H54 (cell line): ENCODE measurements at regions not wholly inside any gene's neighbourhood (a gene's known extent, or its start where the extent isn't known, plus 50 kb on each side); places are given as distances from the start of the nearest gene placed in this dataset.

Source experiments
- DNase-seq: peaks from one replicate; pipeline ENCODE4 v3.0.0; 2011; ENCODE audit warnings: low spot score, mixed read lengths; ENCODE audit not compliant: insufficient read length
- FAIRE-seq: peaks from 3 replicates; lab custom pipeline; 2011; peaks lifted over from hg19 to GRCh38; lab: Jason Lieb, UNC
- POLR2A ChIP-seq: IDR thresholded peaks from 2 replicates; pipeline ENCODE4 v1.6.1; 2011; ENCODE audit warnings: low read depth, mild to moderate bottlenecking, low read length

DNA sequence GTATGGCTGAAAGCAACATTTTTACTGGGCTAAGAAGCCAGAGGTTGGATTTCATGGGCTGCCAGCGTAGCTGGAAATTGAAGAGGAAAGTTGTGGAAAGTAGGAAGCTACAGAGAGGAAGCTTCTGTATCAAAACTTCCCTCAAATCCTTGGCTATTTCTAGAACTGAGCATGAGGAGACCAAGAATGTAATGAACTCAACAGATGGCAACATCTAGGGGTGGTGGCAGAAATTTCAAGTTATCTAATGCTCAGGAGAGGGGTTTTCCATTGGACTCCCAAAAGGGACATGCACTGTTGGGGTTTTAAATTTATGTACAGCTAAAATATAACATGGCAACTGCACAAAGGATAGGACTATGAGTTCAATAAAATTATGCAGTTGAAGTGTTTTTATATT is 151.3 kb downstream of the DHRS2 start:
- no peak for TF ChIP-seq POLR2A
- FAIRE-seq: no peak
- DNase-seq: no peak

DNA sequence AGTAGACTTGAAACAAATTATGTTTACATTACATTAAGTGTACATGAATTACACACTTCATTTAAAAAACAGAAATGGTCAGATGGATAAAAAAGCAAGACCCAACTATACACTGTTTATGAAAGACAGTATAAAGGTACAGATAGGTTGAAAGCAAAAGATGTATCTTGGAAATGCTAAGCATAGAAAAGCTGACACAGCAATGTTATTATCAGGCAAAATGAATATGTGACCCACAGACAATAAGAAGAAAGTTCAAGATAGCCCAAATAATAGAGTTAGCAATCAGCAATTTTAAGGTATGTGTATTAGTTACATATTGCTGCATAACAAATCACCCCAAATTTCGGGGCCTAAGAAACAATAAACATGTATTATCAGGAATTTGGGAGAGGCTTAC is 153.5 kb downstream of the DHRS2 start:
- FAIRE-seq: no peak
- DNase-seq: no peak
- no peak for TF ChIP-seq POLR2A

- no peak for DNase-seq
- FAIRE-seq: no peak
- no peak for TF ChIP-seq POLR2A
These were observed 157.4 kb downstream of the DHRS2 start for GRCh38 chr14:23793532-23793931.

DNA sequence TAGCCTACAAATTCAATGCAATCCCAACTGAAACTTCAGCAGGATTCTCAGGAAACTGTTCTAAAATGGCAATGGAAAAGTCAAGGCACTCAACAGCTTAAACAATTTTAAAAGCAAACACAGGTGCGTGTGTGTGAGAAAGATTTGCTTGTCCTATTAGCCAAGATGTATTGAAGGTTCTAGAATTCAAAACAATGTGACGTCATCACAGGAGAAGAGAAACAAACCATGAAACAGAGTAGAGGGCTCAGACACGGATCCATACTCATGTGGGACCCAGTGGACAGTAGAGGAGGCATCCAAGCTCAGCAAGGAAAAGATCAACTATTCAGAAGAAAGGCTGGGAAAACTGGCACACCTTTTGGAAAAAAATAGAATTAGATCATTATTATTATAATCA is 152.8 kb upstream of the DHRS4 start:
- DNase-seq (no peak), FAIRE-seq (no peak)
- TF ChIP-seq POLR2A: no peak

- TF ChIP-seq POLR2A: no peak
- no peak for DNase-seq
- no peak for FAIRE-seq
These were observed 151.8 kb upstream of the DHRS4 start for GRCh38 chr14:23801766-23802165.

DNA sequence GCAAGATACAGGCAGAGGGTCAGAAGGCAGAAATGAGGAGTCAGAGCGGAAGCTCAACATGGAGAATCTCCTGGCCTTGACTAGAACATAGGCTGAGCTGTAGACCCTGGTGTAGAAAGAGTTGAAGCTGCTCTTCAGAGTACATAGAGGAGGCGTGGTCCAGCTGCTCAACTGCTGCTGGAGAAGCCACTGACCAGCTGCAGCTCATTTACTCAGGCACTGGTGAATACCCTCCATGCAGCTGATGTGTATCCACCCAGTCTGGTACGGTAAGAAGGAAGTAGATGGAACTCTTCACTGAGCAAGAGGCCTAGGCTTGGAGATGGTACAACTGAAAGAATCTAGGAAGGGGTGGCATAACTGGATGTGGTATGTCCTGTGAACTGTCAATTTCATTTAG is 148.8 kb upstream of the DHRS4 start:
- FAIRE-seq: no peak
- no peak for TF ChIP-seq POLR2A
- DNase-seq: no peak

- no peak for FAIRE-seq
- no peak for TF ChIP-seq POLR2A
- no peak for DNase-seq
These were observed 147.8 kb upstream of the DHRS4 start for GRCh38 chr14:23805761-23806160.

DNA sequence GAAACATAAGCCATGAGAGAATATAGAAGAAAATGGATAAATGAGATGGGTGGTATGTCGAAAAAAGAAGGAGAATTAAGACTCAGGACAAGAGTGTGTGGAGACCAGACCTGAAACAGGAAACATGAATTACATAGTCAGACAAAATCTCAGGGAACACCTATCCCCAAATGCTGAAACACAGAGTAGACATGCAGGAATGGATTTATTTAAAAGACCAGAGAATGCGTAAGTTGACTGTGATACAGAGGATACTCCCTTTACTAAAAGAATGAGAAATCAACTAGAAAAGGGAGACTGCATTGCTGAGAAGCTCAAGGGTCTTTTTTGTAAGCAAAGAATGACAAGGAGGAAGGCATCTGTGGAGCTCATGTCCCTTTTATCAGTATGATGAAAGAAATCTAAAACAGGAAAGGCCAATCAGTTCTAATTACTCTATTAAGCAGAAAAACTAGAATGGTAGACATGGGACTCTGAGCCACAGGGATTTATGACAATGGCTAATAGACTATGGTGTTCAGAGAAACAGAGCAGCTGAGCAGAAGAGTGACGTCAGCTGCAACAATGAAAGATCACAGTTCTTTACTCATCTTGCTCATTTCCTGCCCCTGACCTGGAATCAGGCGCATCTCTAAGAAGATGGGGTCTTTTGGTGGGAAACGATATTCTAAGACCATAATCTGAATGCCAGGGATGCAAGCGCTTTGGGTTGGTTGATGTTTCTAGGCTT is 138.9 kb upstream of the DHRS4 start:
- TF ChIP-seq POLR2A: no peak
- FAIRE-seq (no peak), DNase-seq (no peak)

DNA sequence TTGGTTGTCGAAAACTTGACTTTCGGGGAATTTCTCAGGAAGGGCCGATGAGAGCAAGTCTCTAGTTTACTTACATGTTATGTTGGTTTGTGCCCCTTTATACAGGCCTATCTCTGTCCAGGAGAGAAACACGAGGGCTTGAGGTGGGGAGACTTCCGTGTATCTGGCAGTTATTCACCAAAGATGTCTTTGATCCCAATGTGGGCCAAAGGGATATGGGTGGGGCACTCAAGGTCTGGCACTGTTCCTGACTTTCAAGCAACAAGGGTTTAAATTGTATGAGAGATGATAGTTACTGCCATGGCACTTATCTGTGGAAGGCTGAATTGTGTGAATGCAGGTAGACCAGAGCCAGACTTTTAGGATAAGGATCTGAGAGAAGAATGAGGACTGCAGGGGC is 137.2 kb upstream of the DHRS4 start:
- FAIRE-seq (no peak), DNase-seq (no peak)
- TF ChIP-seq POLR2A: no peak

DNA sequence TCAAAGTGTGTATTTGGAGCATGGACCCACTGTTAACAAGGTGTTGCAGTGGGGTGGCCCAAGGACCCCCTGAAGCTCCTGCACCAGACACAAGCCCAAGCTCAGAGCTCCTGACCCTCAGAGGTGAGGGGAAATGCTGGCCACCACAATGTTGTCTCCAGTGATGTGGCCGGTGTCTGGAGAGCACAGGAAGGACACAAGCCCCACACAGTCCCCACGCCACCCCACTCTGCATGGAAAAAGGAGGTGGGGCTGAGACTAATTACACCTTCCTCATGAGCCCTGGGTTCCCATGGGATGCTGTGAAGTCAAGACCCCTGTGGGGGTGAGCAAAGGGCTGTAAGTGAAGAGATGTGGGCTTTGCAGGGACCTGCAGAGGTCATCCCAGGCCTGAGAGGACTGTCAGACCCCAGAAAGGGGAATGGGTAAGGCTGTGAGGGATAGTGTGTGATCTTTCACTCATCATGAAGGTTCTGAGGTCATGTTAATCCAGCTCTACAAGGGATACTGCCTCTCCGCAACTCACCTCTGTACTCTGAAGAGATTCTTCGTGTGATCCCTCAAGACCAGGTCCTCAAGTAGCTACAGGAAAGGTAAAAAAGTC is 136.3 kb upstream of the DHRS4 start:
- no peak for FAIRE-seq

GRCh38 chr14:23827100-23827892 is 126.3 kb upstream of the DHRS4 start:
- no peak for TF ChIP-seq POLR2A
- no peak for FAIRE-seq
- DNase-seq: no peak

More for the DNA sequence above, 136.3 kb upstream of the DHRS4 start:
- no peak for DNase-seq
- no peak for TF ChIP-seq POLR2A

- DNase-seq (no peak), FAIRE-seq (no peak)
- TF ChIP-seq POLR2A: no peak
These were observed 125.6 kb upstream of the DHRS4 start for GRCh38 chr14:23828001-23828400.

DNA sequence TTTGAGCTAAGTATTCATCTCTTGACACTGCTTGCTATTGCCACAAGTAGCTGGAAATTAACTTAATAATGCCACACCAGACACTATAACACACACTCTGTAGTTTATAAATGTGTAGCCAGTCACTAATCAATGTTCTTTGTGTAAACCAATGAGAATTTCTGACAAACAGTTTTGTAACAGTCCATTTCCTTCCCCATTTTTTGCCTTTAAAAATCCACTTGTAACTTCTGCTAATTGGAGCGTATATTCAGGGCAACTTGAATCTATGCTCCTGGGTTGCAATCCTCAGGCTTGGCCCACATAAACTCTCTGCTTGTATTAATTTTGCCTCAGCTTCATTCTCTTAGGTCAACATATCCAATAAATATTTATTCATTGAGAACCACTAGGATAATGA is 125.0 kb upstream of the DHRS4 start:
- DNase-seq (no peak), FAIRE-seq (no peak)
- TF ChIP-seq POLR2A: no peak

DNA sequence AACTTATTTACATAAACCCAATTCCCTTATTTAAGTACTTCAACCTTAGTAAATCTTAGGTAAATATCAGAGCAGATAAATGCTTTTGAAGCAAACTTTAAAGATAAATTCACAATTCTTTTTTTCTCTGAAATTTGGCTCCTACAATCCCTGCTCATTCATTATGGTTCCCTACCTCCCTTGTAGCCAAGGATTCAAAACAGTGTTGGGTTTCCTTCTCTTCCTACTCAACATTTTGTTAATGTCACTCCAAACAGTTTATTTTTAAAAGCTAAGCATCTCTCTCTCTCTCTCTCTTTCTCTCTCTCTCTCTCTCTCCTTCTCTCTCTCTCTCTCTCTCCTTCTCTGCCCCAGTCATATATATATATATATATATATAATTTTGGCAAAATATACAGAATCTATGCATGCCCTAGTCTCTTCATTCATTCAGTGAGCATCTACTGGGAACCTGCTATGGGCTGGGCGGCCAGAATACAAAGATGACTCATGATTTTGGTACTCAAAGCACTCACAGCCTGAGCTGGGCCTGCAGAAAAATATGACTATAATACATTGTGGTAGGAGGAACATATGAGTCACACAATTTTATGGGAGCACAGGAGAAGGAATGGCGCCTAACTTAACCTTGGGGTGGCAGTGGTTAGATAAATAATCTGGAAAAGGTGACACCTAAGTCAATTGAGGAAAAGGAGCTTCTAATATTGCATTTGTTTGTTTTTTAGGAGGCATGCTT is 123.7 kb upstream of the DHRS4 start:
- peak; percentile 27 for FAIRE-seq
- peak; percentile 30 for DNase-seq
- no peak for TF ChIP-seq POLR2A
